Lung (tissue), 11 donors: ENCODE measurements at regions not wholly inside any gene's neighbourhood (a gene's known extent, or its start where the extent isn't known, plus 50 kb on each side); places are given as distances from the start of the nearest gene placed in this dataset.

ENCODE experiments used
- ATAC-seq: fragments of 200-7000 bp; cut with Tn5 transposase; one replicate; pipeline ENCODE4 v1.9.1; 2020; ENCODE audit warnings: moderate number of reproducible peaks; ENCODE audit not compliant: insufficient read depth, low FRiP score
- DNase-seq, 3 donors: peaks; one replicate each; pipeline ENCODE4 v3.0.0-alpha.2; 2013 to 2017
- H3K27ac ChIP-seq, 2 donors: one replicate each; pipeline ENCODE4 v1.5.1; 2013; ENCODE audit warnings: mild to moderate bottlenecking in 2 of 2, moderate library complexity in 2 of 2, control low read depth in 1 of 2, inconsistent platforms in 1 of 2, low read depth in 1 of 2, low read length in 1 of 2
- H3K27me3 ChIP-seq, 3 donors: one replicate each; pipeline ENCODE4 v1.5.1; 2013; ENCODE audit warnings: low read length in 2 of 3; ENCODE audit not compliant: control insufficient read depth in 3 of 3, insufficient read depth in 3 of 3
- H3K36me3 ChIP-seq, 4 donors: one replicate each; pipeline ENCODE4 v1.5.1; 2013; ENCODE audit warnings: low read length in 4 of 4, mild to moderate bottlenecking in 1 of 4, moderate library complexity in 1 of 4; ENCODE audit not compliant: control insufficient read depth in 4 of 4, insufficient read depth in 4 of 4
- H3K4me1 ChIP-seq, 5 donors: one replicate each; pipeline ENCODE4 v1.5.1; 2013; ENCODE audit warnings: low read length in 5 of 5, mild to moderate bottlenecking in 2 of 5, moderate library complexity in 1 of 5; ENCODE audit not compliant: control insufficient read depth in 5 of 5, insufficient read depth in 5 of 5
- H3K4me3 ChIP-seq: one replicate; pipeline ENCODE4 v1.5.1; 2013; ENCODE audit warnings: mild to moderate bottlenecking, control low read depth, moderate library complexity
- H3K9ac ChIP-seq, 2 donors: one replicate each; pipeline ENCODE4 v1.5.1; 2013; ENCODE audit warnings: low read length in 2 of 2, control low read depth in 1 of 2; ENCODE audit not compliant: insufficient read depth in 1 of 2
- H3K9me3 ChIP-seq, 4 donors: one replicate each; pipeline ENCODE4 v1.5.1; 2013; ENCODE audit warnings: low read length in 3 of 4, mild to moderate bottlenecking in 1 of 4, moderate library complexity in 1 of 4; ENCODE audit not compliant: control insufficient read depth in 4 of 4, insufficient read depth in 3 of 4
- whole genome bisulfite sequencing, 2 donors: extraction: QIAGEN DNeasy Blood & Tissue Kit; methylation state at CpG; one replicate each; pipeline ENCODE4 v1.1.7; 2013; 5-methylcytosine and 5-hydroxymethylcytosine counted together
- TF ChIP-seq, protein P1 (sequence below): IDR thresholded peaks from 2 replicates; pipeline ENCODE4 v1.5.1; 2012; ENCODE audit warnings: mild to moderate bottlenecking; ENCODE audit errors: control extremely low read depth, extremely low read depth
- donor health status: control.
- donor health status: control.
- donor health status: Bipolar disorder and iron deficiency.
- donor health status: healthy.
- donor health status: DM: yes; HTN: yes; CAD: no.

- ATAC-seq, result no peak
- Histone ChIP-seq H3K4me1 (no peaks in the 10 kb centered on the region), H3K4me3 (no peak overlapping the region), H3K27ac (no peak overlapping the region), H3K9ac (no peak overlapping the region), H3K36me3 (no peaks in the 10 kb centered on the region), H3K27me3 (no peaks in the 10 kb centered on the region), H3K9me3 (peaks cover 0 to 3% (median 2%) of the 10 kb centered on the region in 4 donors)
- 35 to 39% methylated on average over 1 of the region's 1 CpG for WGBS, 2 donors
- no peak for DNase-seq
- TF ChIP-seq, protein P1, sequence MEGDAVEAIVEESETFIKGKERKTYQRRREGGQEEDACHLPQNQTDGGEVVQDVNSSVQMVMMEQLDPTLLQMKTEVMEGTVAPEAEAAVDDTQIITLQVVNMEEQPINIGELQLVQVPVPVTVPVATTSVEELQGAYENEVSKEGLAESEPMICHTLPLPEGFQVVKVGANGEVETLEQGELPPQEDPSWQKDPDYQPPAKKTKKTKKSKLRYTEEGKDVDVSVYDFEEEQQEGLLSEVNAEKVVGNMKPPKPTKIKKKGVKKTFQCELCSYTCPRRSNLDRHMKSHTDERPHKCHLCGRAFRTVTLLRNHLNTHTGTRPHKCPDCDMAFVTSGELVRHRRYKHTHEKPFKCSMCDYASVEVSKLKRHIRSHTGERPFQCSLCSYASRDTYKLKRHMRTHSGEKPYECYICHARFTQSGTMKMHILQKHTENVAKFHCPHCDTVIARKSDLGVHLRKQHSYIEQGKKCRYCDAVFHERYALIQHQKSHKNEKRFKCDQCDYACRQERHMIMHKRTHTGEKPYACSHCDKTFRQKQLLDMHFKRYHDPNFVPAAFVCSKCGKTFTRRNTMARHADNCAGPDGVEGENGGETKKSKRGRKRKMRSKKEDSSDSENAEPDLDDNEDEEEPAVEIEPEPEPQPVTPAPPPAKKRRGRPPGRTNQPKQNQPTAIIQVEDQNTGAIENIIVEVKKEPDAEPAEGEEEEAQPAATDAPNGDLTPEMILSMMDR, result no peak
Observed at GRCh38 chr17:77667478-77667877, 291.0 kb upstream of the TNRC6C start.

- no peaks in the 10 kb centered on the region for H3K27me3 ChIP-seq
- DNase-seq (no peak), ATAC-seq (no peak)
- TF ChIP-seq, protein P1, result no peak
- no peak overlapping the region for H3K9ac ChIP-seq
- no peaks in the 10 kb centered on the region for H3K36me3 ChIP-seq
- H3K27ac ChIP-seq, result no peak overlapping the region
- no peak overlapping the region for H3K4me3 ChIP-seq
- H3K4me1 ChIP-seq, result no peaks in the 10 kb centered on the region
- WGBS, 2 donors, result 70 to 86% methylated on average over 2 of the region's 2 CpGs
- peaks cover 0 to 3% (median 1%) of the 10 kb centered on the region in 4 donors for H3K9me3 ChIP-seq
Observed at GRCh38 chr17:77668518-77668917, 290.0 kb upstream of the TNRC6C start.

GRCh38 chr17:77670173-77670572 lies 288.3 kb upstream of the TNRC6C start:
- Histone ChIP-seq H3K27ac (no peak overlapping the region), H3K27me3 (peaks cover 0 to 3% (median 0%) of the 10 kb centered on the region in 3 donors), H3K36me3 (no peaks in the 10 kb centered on the region), H3K9me3 (peaks cover 0 to 2% (median 1%) of the 10 kb centered on the region in 4 donors), H3K9ac (no peak overlapping the region), H3K4me1 (no peaks in the 10 kb centered on the region), H3K4me3 (no peak overlapping the region)
- 86 to 88% methylated on average over 2 of the region's 2 CpGs for WGBS, 2 donors
- TF ChIP-seq, protein P1, result no peak
- no peak for ATAC-seq
- DNase-seq, result peak in 1 of 3 donors; percentile 41

DNA sequence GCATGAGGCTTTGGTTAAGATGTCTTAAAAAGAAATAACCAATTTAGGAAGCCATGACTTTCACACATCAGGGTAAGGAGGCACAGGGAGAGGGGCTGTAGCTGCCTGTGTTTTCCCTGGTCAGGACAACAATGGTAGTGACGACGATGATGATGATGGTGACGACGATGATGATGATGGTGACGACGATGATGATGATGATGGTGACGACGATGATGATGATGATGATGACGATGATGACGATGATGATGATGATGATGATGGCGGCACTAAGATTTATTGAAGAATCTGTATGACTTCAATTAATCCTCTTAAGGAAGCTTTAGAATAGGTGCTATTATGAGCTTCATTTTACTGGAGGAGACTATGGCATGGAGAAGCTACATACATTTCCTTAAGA lies 284.1 kb upstream of the TNRC6C start:
- peaks cover 0 to 19% (median 0%) of the 10 kb centered on the region in 5 donors for H3K4me1 ChIP-seq
- TF ChIP-seq, protein P1, result no peak

More for the DNA sequence above, 284.1 kb upstream of the TNRC6C start:
- H3K4me3 ChIP-seq, result no peak overlapping the region
- peaks cover 0 to 4% (median 0%) of the 10 kb centered on the region in 4 donors for H3K9me3 ChIP-seq
- no peaks in the 10 kb centered on the region for H3K36me3 ChIP-seq
- WGBS, 2 donors, result 86 to 88% methylated on average over 11 of the region's 11 CpGs
- DNase-seq (no peak), ATAC-seq (no peak)
- no peak overlapping the region for H3K27ac ChIP-seq
- H3K9ac ChIP-seq, result no peak overlapping the region
- H3K27me3 ChIP-seq, result peaks cover 0 to 11% (median 0%) of the 10 kb centered on the region in 3 donors
